HCT116 (cell line): ENCODE measurements at regions not wholly inside any gene's neighbourhood (a gene's known extent, or its start where the extent isn't known, plus 50 kb on each side); places are given as distances from the start of the nearest gene placed in this dataset.

Source experiments
- ATAC-seq: fragments of 200-7000 bp; cut with Tn5 transposase; 2 replicates; pipeline ENCODE4 v1.9.1; 2020; ENCODE audit warnings: mild to moderate bottlenecking, moderate library complexity
- BruUV-seq: library from RNA; stranded (reverse); fragments of 400-500 nt; replicated peaks from 2 replicates; lab custom pipeline; 2021; lab: Mats Ljungman, UMichigan
- CTCF ChIA-PET: fragments of 300-600 bp; sonication (Branson Sonifier 250); formaldehyde crosslinking; loops from one replicate; lab custom pipeline; 2021; ENCODE audit warnings: antibody characterized with exemption; lab: Charles Lee
- POLR2A ChIA-PET: fragments of 300-600, 350-600 bp; sonication (Branson Sonifier 250); formaldehyde crosslinking; loops from one replicate; lab custom pipeline; 2021; ENCODE audit warnings: antibody characterized with exemption; lab: Charles Lee
- RAD21 ChIA-PET, 2 experiments: fragments of 300-600 bp; sonication (Branson Sonifier 250); formaldehyde crosslinking; loops; one replicate each; lab custom pipeline; 2023; ENCODE audit warnings: low total read pairs in 2 of 2; ENCODE audit not compliant: uncharacterized antibody in 2 of 2, unreplicated experiment in 2 of 2, low non-redundant PET in 1 of 2; lab: Charles Lee
- DNase-seq: peaks from one replicate; pipeline ENCODE4 v3.0.0-alpha.2; 2010; ENCODE audit warnings: low read depth, low spot score
- H2AFZ ChIP-seq: fragments of 200-600 bp; shearing (Covaris generic), sonication (generic); 2 replicates; pipeline ENCODE4 v1.6.1; 2017; ENCODE audit warnings: low read depth, mixed run types, mixed read lengths, antibody characterized with exemption, low read length; ENCODE audit not compliant: poor library complexity, severe bottlenecking
- H3K27ac ChIP-seq: 2 replicates; pipeline ENCODE4 v1.5.1; 2012; ENCODE audit warnings: low read depth, low read length
- H3K27me3 ChIP-seq: fragments of 200-600 bp; sonication (generic); 2 replicates; pipeline ENCODE4 v1.6.1; 2016; ENCODE audit warnings: mixed run types, low read length, mixed read lengths; ENCODE audit not compliant: insufficient read depth
- H3K36me3 ChIP-seq, 2 experiments: fragments of 200-500 bp in 1 of 2; fragments of 200-600 bp in 1 of 2; sonication (Bioruptor generic) in 1 of 2; sonication (generic) in 1 of 2; 2 replicates each; pipeline versions ENCODE4 v1.5.1 to v1.6.1; 2014 to 2016; ENCODE audit warnings: low read length in 2 of 2, inconsistent platforms in 1 of 2, mixed read lengths in 1 of 2, mixed run types in 1 of 2; ENCODE audit not compliant: insufficient read depth in 2 of 2, control insufficient read depth in 1 of 2
- H3K4me1 ChIP-seq, 2 experiments: fragments of 200-600 bp in 1 of 2; sonication (generic) in 1 of 2; 2 replicates each; pipeline versions ENCODE4 v1.5.1 to v1.6.1; 2012 to 2017; ENCODE audit warnings: low read length in 2 of 2, inconsistent platforms in 1 of 2, mild to moderate bottlenecking in 1 of 2, mixed read lengths in 1 of 2, mixed run types in 1 of 2, moderate library complexity in 1 of 2; ENCODE audit not compliant: insufficient read depth in 2 of 2, control insufficient read depth in 1 of 2
- H3K4me2 ChIP-seq: fragments of 200-600 bp; sonication (generic); 2 replicates; pipeline ENCODE4 v1.6.1; 2017; ENCODE audit warnings: mixed run types, low read length, mixed read lengths
- H3K4me3 ChIP-seq, 2 experiments: fragments of 200-600 bp in 1 of 2; sonication (generic) in 1 of 2; replicated peaks in 1 of 2; 2 replicates each; pipeline ENCODE4 v1.5.1; 2011 to 2016; ENCODE audit warnings: low read length in 2 of 2, control low read depth in 1 of 2, low read depth in 1 of 2, mild to moderate bottlenecking in 1 of 2, mixed read lengths in 1 of 2, mixed run types in 1 of 2
- H3K79me2 ChIP-seq: fragments of 200-600 bp; sonication (generic); 2 replicates; pipeline ENCODE4 v1.6.1; 2017; ENCODE audit warnings: mild to moderate bottlenecking, mixed run types, low read length, moderate library complexity, mixed read lengths; ENCODE audit not compliant: insufficient read depth
- H3K9ac ChIP-seq: fragments of 200-600 bp; sonication (generic); 2 replicates; pipeline ENCODE4 v1.6.1; 2016; ENCODE audit warnings: low read length, mixed read lengths
- H3K9me2 ChIP-seq: fragments of 200-600 bp; sonication (generic), shearing (Covaris generic); 2 replicates; pipeline ENCODE4 v1.6.1; 2017; ENCODE audit warnings: mixed run types, mild to moderate bottlenecking, moderate library complexity; ENCODE audit not compliant: insufficient read depth
- H3K9me3 ChIP-seq, 2 experiments: fragments of 200-500 bp in 1 of 2; fragments of 200-600 bp in 1 of 2; sonication (Bioruptor generic) in 1 of 2; sonication (generic) in 1 of 2; 2 replicates each; pipeline ENCODE4 v1.6.1; 2014 to 2017; ENCODE audit warnings: low read length in 2 of 2, mixed read lengths in 2 of 2, inconsistent platforms in 1 of 2, low read depth in 1 of 2, mild to moderate bottlenecking in 1 of 2, mixed run types in 1 of 2, moderate library complexity in 1 of 2; ENCODE audit not compliant: control insufficient read depth in 1 of 2, insufficient read depth in 1 of 2
- H4K20me1 ChIP-seq: fragments of 200-600 bp; sonication (generic), shearing (Covaris generic); 2 replicates; pipeline ENCODE4 v1.6.1; 2017; ENCODE audit warnings: mixed run types, mild to moderate bottlenecking, moderate library complexity; ENCODE audit not compliant: insufficient read depth
- ATF3 ChIP-seq: IDR thresholded peaks from 2 replicates; pipeline ENCODE4 v1.6.1; 2012
- CEBPB ChIP-seq: IDR thresholded peaks from 2 replicates; pipeline ENCODE4 v1.6.1; 2012; ENCODE audit warnings: low read depth
- CTCF ChIP-seq, 3 experiments: fragments of 200-600 bp in 1 of 3; sonication (generic) in 1 of 3; IDR thresholded peaks in 2 of 3; conservative IDR thresholded peaks in 1 of 3; 2 replicates each; pipeline ENCODE4 v1.5.1; 2012 to 2017; ENCODE audit warnings: low read depth in 2 of 3, low read length in 2 of 3, antibody characterized with exemption in 1 of 3, borderline replicate concordance in 1 of 3, control low read depth in 1 of 3, mild to moderate bottlenecking in 1 of 3, mixed read lengths in 1 of 3, mixed run types in 1 of 3, moderate library complexity in 1 of 3; ENCODE audit not compliant: insufficient read depth in 1 of 3
- ELF1 ChIP-seq: IDR thresholded peaks from 2 replicates; pipeline ENCODE4 v1.6.1; 2012; ENCODE audit warnings: low read depth, borderline replicate concordance
- EZH2phosphoT487 ChIP-seq: fragments of 200-600 bp; IDR thresholded peaks from 2 replicates; pipeline ENCODE4 v1.6.1; 2018; ENCODE audit warnings: antibody characterized with exemption, borderline replicate concordance
- FOSL1 ChIP-seq: IDR thresholded peaks from 2 replicates; pipeline ENCODE4 v1.6.1; 2012; ENCODE audit warnings: low read depth
- JUND ChIP-seq: IDR thresholded peaks from 2 replicates; pipeline ENCODE4 v1.6.1; 2012
- MAX ChIP-seq: IDR thresholded peaks from 2 replicates; pipeline ENCODE4 v1.6.1; 2012
- POLR2A ChIP-seq: IDR thresholded peaks from 2 replicates; pipeline ENCODE4 v1.7.0; 2011; ENCODE audit warnings: borderline replicate concordance; ENCODE audit not compliant: insufficient read depth, insufficient read length; ENCODE audit errors: extremely low read depth
- POLR2AphosphoS5 ChIP-seq: IDR thresholded peaks from 2 replicates; pipeline ENCODE4 v1.6.1; 2011; ENCODE audit warnings: mild to moderate bottlenecking, low read depth, low read length, moderate library complexity
- RAD21 ChIP-seq: IDR thresholded peaks from 2 replicates; pipeline ENCODE4 v1.6.1; 2012; ENCODE audit warnings: low read depth, mild to moderate bottlenecking
- REST ChIP-seq: IDR thresholded peaks from 2 replicates; pipeline ENCODE4 v1.6.1; 2012; ENCODE audit warnings: low read depth
- SP1 ChIP-seq: IDR thresholded peaks from 2 replicates; pipeline ENCODE4 v1.6.1; 2012; ENCODE audit warnings: low read depth
- YY1 ChIP-seq: IDR thresholded peaks from 2 replicates; pipeline ENCODE4 v1.6.1; 2011; ENCODE audit warnings: low read length, low read depth, moderate library complexity, mild to moderate bottlenecking; ENCODE audit not compliant: insufficient replicate concordance; ENCODE audit errors: extremely low read depth
- ZBTB33 ChIP-seq: IDR thresholded peaks from 2 replicates; pipeline ENCODE4 v1.6.1; 2011; ENCODE audit warnings: mild to moderate bottlenecking, low read length, moderate library complexity; ENCODE audit not compliant: insufficient replicate concordance; ENCODE audit errors: extremely low read depth
- ZFX ChIP-seq: fragments of 450-650 bp; IDR thresholded peaks from 2 replicates; pipeline ENCODE4 v1.6.1; 2017
- intact Hi-C: fragments of 100-400 bp; cut with micrococcal nuclease; formaldehyde crosslinking; loops from 2 replicates; pipeline ENCODE4 v1.10.0; 2022

GRCh38 chr15:79765081-79765480, 131.7 kb downstream of the MTHFS start:
- TF ChIP-seq YY1 (no peak), SP1 (no peak), ZBTB33 (no peak), CTCF (IDR thresholded peaks at IDR 0.05 in 2 of 3, conservative IDR thresholded peaks at IDR 0.05 in 1 of 3; ENCODE audit: borderline replicate concordance in 1 of 3, insufficient read depth in 1 of 3, low read depth in 2 of 3, low read length in 2 of 3) (no peak), POLR2A (no peak), CEBPB (no peak), EZH2phosphoT487 (no peak), ATF3 (no peak), MAX (no peak), FOSL1 (no peak), RAD21 (no peak), REST (no peak), JUND (no peak), POLR2AphosphoS5 (no peak), ELF1 (no peak), ZFX (no peak)
- Histone ChIP-seq H3K79me2 (no peaks in the 10 kb centered on the region), H3K4me2 (no peak overlapping the region), H4K20me1 (no peaks in the 10 kb centered on the region), H3K4me3 (no peak overlapping the region), H3K27ac (no peak overlapping the region), H3K27me3 (peaks cover 27% of the 10 kb centered on the region), H3K4me1 (no peaks in the 10 kb centered on the region), H3K9me2 (no peaks in the 10 kb centered on the region), H3K9me3 (no peaks in the 10 kb centered on the region), H3K9ac (no peak overlapping the region), H3K36me3 (no peaks in the 10 kb centered on the region), H2AFZ (no peak overlapping the region)
- RAD21 ChIA-PET: no interaction called here
- no TSS peak for BruUV-seq
- ATAC-seq (no peak), DNase-seq (no peak)
- intact Hi-C loops: no loop called here
- CTCF ChIA-PET: no interaction called here
- POLR2A ChIA-PET: no interaction called here
